ENCODE measurements at regions not wholly inside any gene's neighbourhood (a gene's known extent, or its start where the extent isn't known, plus 50 kb on each side); places are given as distances from the start of the nearest gene placed in this dataset.

DNA sequence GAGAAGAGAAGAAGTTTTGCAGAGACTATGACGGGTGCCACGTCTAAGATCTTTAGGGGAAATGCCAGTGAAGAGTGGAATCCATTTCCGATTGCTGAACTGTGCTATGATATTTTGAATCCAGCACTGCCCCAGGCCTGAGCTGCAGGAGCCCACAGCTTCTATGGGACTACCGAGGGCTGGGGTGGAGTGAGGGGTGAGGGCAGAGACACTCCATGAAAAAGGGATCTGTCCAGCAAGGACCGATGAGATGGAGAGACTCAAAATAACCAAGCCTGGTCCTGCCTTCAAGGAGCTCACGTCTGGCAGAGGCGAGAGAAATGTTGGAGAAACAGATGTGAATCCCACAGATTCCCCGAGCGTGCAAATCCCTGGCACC is 79.8 kb upstream of the MEF2A start:
- no peak for TF ChIP-seq GATA3 (IDR thresholded peaks at IDR 0.05; ENCODE audit: low read depth, low read length)
- no peak for TF ChIP-seq GATA2 (IDR thresholded peaks at IDR 0.05; ENCODE audit: low read depth, low read length)

Measured in SH-SY5Y (cell line).